CD4-positive, alpha-beta T cell treated with Interleukin-17A for 4 hours (primary cell): ENCODE measurements at regions not wholly inside any gene's neighbourhood (a gene's known extent, or its start where the extent isn't known, plus 50 kb on each side); places are given as distances from the start of the nearest gene placed in this dataset.

Experiments used
- DNase-seq: peaks from one replicate; pipeline ENCODE4 v3.0.0-alpha.2; 2020; ENCODE audit warnings: mixed read lengths

- no peak for DNase-seq
Measured at GRCh38 chr21:41560661-41561158, 52.8 kb upstream of the TMPRSS2 start.

- no peak for DNase-seq
Measured at GRCh38 chr21:41559658-41560631, 52.0 kb upstream of the TMPRSS2 start.

- no peak for DNase-seq
Measured at GRCh38 chr21:41558842-41559241, 50.9 kb upstream of the TMPRSS2 start.

- DNase-seq, result no peak
Measured at GRCh38 chr21:41557884-41558283, 49.9 kb upstream of the TMPRSS2 start.
